Neuronal stem cell (in vitro differentiated cells): ENCODE measurements at regions not wholly inside any gene's neighbourhood (a gene's known extent, or its start where the extent isn't known, plus 50 kb on each side); places are given as distances from the start of the nearest gene placed in this dataset.

Experiments used
- DNase-seq: peaks from one replicate; pipeline ENCODE4 v3.0.0-alpha.2; 2013; ENCODE audit warnings: low spot score
- H2AFZ ChIP-seq: one replicate; pipeline ENCODE4 v1.6.1; 2013; ENCODE audit warnings: mild to moderate bottlenecking, low read length, inconsistent platforms
- H2AK5ac ChIP-seq: 2 replicates; pipeline ENCODE4 v1.6.1; 2013; ENCODE audit warnings: low read depth, mild to moderate bottlenecking, inconsistent platforms, low read length, moderate library complexity, mixed read lengths
- H2BK120ac ChIP-seq: 2 replicates; pipeline ENCODE4 v1.6.1; 2013; ENCODE audit warnings: low read depth, mild to moderate bottlenecking, inconsistent platforms, low read length, moderate library complexity, mixed read lengths
- H2BK12ac ChIP-seq: one replicate; pipeline ENCODE4 v1.6.1; 2013; ENCODE audit warnings: low read length, inconsistent platforms
- H2BK15ac ChIP-seq: 2 replicates; pipeline ENCODE4 v1.6.1; 2013; ENCODE audit warnings: mild to moderate bottlenecking, low read length, inconsistent platforms, mixed read lengths
- H2BK5ac ChIP-seq: one replicate; pipeline ENCODE4 v1.6.1; 2013; ENCODE audit warnings: inconsistent platforms, mild to moderate bottlenecking, low read length, moderate library complexity
- H3K14ac ChIP-seq: one replicate; pipeline ENCODE4 v1.6.1; 2013; ENCODE audit warnings: low read length, inconsistent platforms
- H3K18ac ChIP-seq: 2 replicates; pipeline ENCODE4 v1.6.1; 2013; ENCODE audit warnings: low read length, inconsistent platforms
- H3K23ac ChIP-seq: 2 replicates; pipeline ENCODE4 v1.6.1; 2013; ENCODE audit warnings: low read depth, mild to moderate bottlenecking, mixed read lengths, low read length, inconsistent platforms; ENCODE audit not compliant: poor library complexity
- H3K27ac ChIP-seq: replicated peaks from 3 replicates; pipeline ENCODE4 v1.5.1; 2013; ENCODE audit warnings: low read length, inconsistent platforms
- H3K27me3 ChIP-seq, 3 experiments: 2 replicates each; pipeline ENCODE4 v1.6.1; 2013; ENCODE audit warnings: low read length in 3 of 3, mild to moderate bottlenecking in 2 of 3, inconsistent platforms in 1 of 3, low read depth in 1 of 3, mixed read lengths in 1 of 3, moderate library complexity in 1 of 3; ENCODE audit not compliant: control insufficient read depth in 3 of 3, insufficient read depth in 3 of 3
- H3K36me3 ChIP-seq, 2 donors: replicated peaks in 1 of 2; 2 replicates each; pipeline ENCODE4 v1.6.1; 2013; ENCODE audit warnings: low read length in 2 of 2; ENCODE audit not compliant: control insufficient read depth in 2 of 2, insufficient read depth in 2 of 2
- H3K4ac ChIP-seq: 2 replicates; pipeline ENCODE4 v1.6.1; 2013; ENCODE audit warnings: inconsistent platforms, mild to moderate bottlenecking, low read length, moderate library complexity
- H3K4me1 ChIP-seq, 2 donors: 1 replicate in 1 of 2; 2 replicates in 1 of 2; pipeline ENCODE4 v1.6.1; 2013; ENCODE audit warnings: low read length in 2 of 2, low read depth in 1 of 2; ENCODE audit not compliant: control insufficient read depth in 2 of 2, insufficient read depth in 1 of 2
- H3K4me2 ChIP-seq: one replicate; pipeline ENCODE4 v1.6.1; 2013; ENCODE audit warnings: mild to moderate bottlenecking, low read length, inconsistent platforms; ENCODE audit not compliant: insufficient read depth, poor library complexity, severe bottlenecking
- H3K4me3 ChIP-seq, 2 donors: 2 replicates each; pipeline ENCODE4 v1.5.1; 2013; ENCODE audit warnings: low read length in 2 of 2, mild to moderate bottlenecking in 2 of 2, inconsistent platforms in 1 of 2, moderate library complexity in 1 of 2
- H3K79me1 ChIP-seq: one replicate; pipeline ENCODE4 v1.6.1; 2013; ENCODE audit warnings: low read depth, mild to moderate bottlenecking, inconsistent platforms, low read length, moderate library complexity
- H3K9ac ChIP-seq: one replicate; pipeline ENCODE4 v1.6.1; 2013; ENCODE audit warnings: mild to moderate bottlenecking, low read depth, low read length, inconsistent platforms; ENCODE audit not compliant: poor library complexity
- H3K9me3 ChIP-seq, 2 donors: replicated peaks in 1 of 2; 2 replicates each; pipeline versions ENCODE3 to v1.6.1; 2013; ENCODE audit warnings: low read length in 2 of 2, mild to moderate bottlenecking in 2 of 2, inconsistent platforms in 1 of 2, low read depth in 1 of 2, mixed read lengths in 1 of 2, moderate library complexity in 1 of 2; ENCODE audit not compliant: control insufficient read depth in 2 of 2, insufficient read depth in 1 of 2
- H4K8ac ChIP-seq: one replicate; pipeline ENCODE4 v1.6.1; 2013; ENCODE audit warnings: low read depth, mild to moderate bottlenecking, inconsistent platforms, low read length, moderate library complexity
- H4K91ac ChIP-seq: one replicate; pipeline ENCODE4 v1.6.1; 2013; ENCODE audit warnings: low read length, low read depth, mild to moderate bottlenecking, inconsistent platforms; ENCODE audit not compliant: poor library complexity
- WGBS, 2 donors: extraction: QIAGEN DNeasy Blood & Tissue Kit; methylation state at CpG; one replicate each; pipeline ENCODE4 v1.1.7; 2013; ENCODE audit warnings: missing lambda C conversion rate in 2 of 2, mixed read lengths in 1 of 2; ENCODE audit not compliant: insufficient read length in 2 of 2, insufficient replicate concordance in 1 of 2; ENCODE audit errors: extremely low coverage in 2 of 2; 5-methylcytosine and 5-hydroxymethylcytosine counted together

GRCh38 chr1:147840909-147841308 lies 61.7 kb upstream of the GJA8 start:
- Histone ChIP-seq H2AK5ac (no peak overlapping the region), H2BK12ac (no peak overlapping the region), H3K18ac (peak overlapping the region; percentile 9), H3K4me1 (peaks cover 0 to 8% of the 10 kb centered on the region in 2 donors), H2BK15ac (no peak overlapping the region), H3K79me1 (no peaks in the 10 kb centered on the region), H3K27ac (no peak overlapping the region), H3K9ac (no peak overlapping the region), H2AFZ (no peak overlapping the region), H2BK5ac (no peak overlapping the region), H3K14ac (no peak overlapping the region), H3K9me3 (no peaks in the 10 kb centered on the region), H4K8ac (no peak overlapping the region), H3K4me2 (no peak overlapping the region), H4K91ac (no peak overlapping the region), H3K23ac (no peak overlapping the region), H3K27me3 (no peaks in the 10 kb centered on the region), H3K36me3 (no peaks in the 10 kb centered on the region), H3K4me3 (no peak overlapping the region), H2BK120ac (no peak overlapping the region), H3K4ac (no peak overlapping the region)
- WGBS, 2 donors, result no CpG with 5 or more reads among the region's 4 CpGs
- DNase-seq, result no peak

- Histone ChIP-seq H3K4me1 (peaks cover 0 to 3% of the 10 kb centered on the region in 2 donors), H2AK5ac (no peak overlapping the region), H3K23ac (peak overlapping the region; percentile 31), H3K4me3 (no peak overlapping the region), H3K27ac (no peak overlapping the region), H3K79me1 (no peaks in the 10 kb centered on the region), H2BK5ac (no peak overlapping the region), H2BK15ac (no peak overlapping the region), H2AFZ (no peak overlapping the region), H3K14ac (no peak overlapping the region), H3K4ac (no peak overlapping the region), H2BK12ac (no peak overlapping the region), H3K36me3 (no peaks in the 10 kb centered on the region), H3K9me3 (no peaks in the 10 kb centered on the region), H2BK120ac (no peak overlapping the region), H3K27me3 (no peaks in the 10 kb centered on the region), H3K9ac (no peak overlapping the region), H4K91ac (no peak overlapping the region), H3K4me2 (no peak overlapping the region), H4K8ac (no peak overlapping the region), H3K18ac (no peak overlapping the region)
- DNase-seq, result no peak
- WGBS, 2 donors, result no CpG with 5 or more reads among the region's 8 CpGs
Measured at GRCh38 chr1:147842578-147842977, 60.0 kb upstream of the GJA8 start.

DNA sequence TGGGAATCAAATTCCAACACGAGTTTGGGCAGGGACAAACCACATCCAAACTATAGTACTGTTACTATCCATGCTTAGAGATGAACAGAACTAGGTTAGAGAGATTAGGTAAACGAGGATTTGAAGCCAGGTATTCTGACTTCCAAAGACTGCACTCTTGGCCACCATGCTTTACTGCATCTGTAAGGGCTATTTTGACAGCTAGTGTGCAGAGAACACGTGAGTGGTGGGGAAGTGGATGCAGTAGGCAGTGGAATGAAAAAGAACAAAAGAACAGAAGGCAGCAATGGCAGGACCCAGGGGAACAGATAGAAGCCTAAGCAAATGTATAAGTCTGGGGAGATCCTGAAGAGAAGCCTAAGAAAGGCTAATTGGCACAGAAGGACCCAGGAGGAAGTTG lies 59.1 kb upstream of the GJA8 start:
- no peak overlapping the region for H2AK5ac ChIP-seq
- WGBS, 2 donors, result no CpG with 5 or more reads among the region's 3 CpGs
- no peak overlapping the region for H3K4me2 ChIP-seq
- H3K27ac ChIP-seq, result no peak overlapping the region
- no peaks in the 10 kb centered on the region for H3K79me1 ChIP-seq
- H3K9me3 ChIP-seq, result no peaks in the 10 kb centered on the region
- no peaks in the 10 kb centered on the region for H3K27me3 ChIP-seq
- H2BK120ac ChIP-seq, result no peak overlapping the region
- H3K9ac ChIP-seq, result no peak overlapping the region
- no peak overlapping the region for H4K91ac ChIP-seq
- no peak overlapping the region for H3K4ac ChIP-seq
- no peak overlapping the region for H3K23ac ChIP-seq
- H2AFZ ChIP-seq, result no peak overlapping the region
- H3K4me3 ChIP-seq, result no peak overlapping the region
- H3K18ac ChIP-seq, result no peak overlapping the region
- no peak overlapping the region for H2BK5ac ChIP-seq
- H2BK12ac ChIP-seq, result no peak overlapping the region
- H3K14ac ChIP-seq, result no peak overlapping the region
- H4K8ac ChIP-seq, result no peak overlapping the region
- no peak for DNase-seq
- no peaks in the 10 kb centered on the region for H3K36me3 ChIP-seq
- H2BK15ac ChIP-seq, result no peak overlapping the region
- H3K4me1 ChIP-seq, result peaks cover 0 to 3% of the 10 kb centered on the region in 2 donors

DNA sequence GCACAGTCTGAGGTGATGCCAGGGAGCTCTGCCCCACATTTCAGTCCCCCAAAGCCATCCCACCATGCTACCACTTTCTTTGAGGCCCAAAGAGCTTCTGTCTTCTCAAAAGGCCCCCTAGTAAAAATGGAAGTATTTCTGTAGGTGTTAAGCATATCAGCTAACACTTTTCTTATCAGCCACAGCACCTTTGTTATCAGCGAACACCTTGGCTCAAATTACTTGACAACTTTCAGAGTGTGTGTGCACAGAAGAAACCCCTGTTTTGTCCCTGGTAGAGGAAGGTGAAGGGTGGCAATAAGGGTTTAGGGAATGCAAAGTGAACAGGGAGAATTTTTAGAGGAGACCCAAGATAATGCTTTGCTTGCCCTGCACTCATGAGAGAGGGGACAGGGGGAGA lies 54.8 kb upstream of the GJA8 start:
- H3K36me3 ChIP-seq, result no peaks in the 10 kb centered on the region
- no peak overlapping the region for H4K8ac ChIP-seq
- peaks cover 4 to 6% of the 10 kb centered on the region in 2 donors for H3K4me1 ChIP-seq
- H4K91ac ChIP-seq, result no peak overlapping the region
- H3K79me1 ChIP-seq, result no peaks in the 10 kb centered on the region
- DNase-seq, result no peak
- no peak overlapping the region for H3K18ac ChIP-seq
- no peak overlapping the region for H2AK5ac ChIP-seq
- H3K27me3 ChIP-seq, result no peaks in the 10 kb centered on the region
- H3K23ac ChIP-seq, result no peak overlapping the region
- no peak overlapping the region for H3K14ac ChIP-seq
- H2AFZ ChIP-seq, result no peak overlapping the region
- H3K4ac ChIP-seq, result no peak overlapping the region
- no CpG with 5 or more reads among the region's 1 CpG for WGBS, 2 donors
- no peak overlapping the region for H3K27ac ChIP-seq
- H3K9ac ChIP-seq, result no peak overlapping the region
- H2BK120ac ChIP-seq, result no peak overlapping the region
- H2BK15ac ChIP-seq, result no peak overlapping the region
- no peak overlapping the region for H3K4me3 ChIP-seq
- no peaks in the 10 kb centered on the region for H3K9me3 ChIP-seq
- no peak overlapping the region for H2BK12ac ChIP-seq
- H2BK5ac ChIP-seq, result no peak overlapping the region
- H3K4me2 ChIP-seq, result no peak overlapping the region
